B cell (primary cell): ENCODE measurements at regions not wholly inside any gene's neighbourhood (a gene's known extent, or its start where the extent isn't known, plus 50 kb on each side); places are given as distances from the start of the nearest gene placed in this dataset.

Experiments
- CTCF ChIP-seq: fragments of 200-600 bp; IDR thresholded peaks from one replicate; pipeline ENCODE4 v1.8.0; 2022; ENCODE audit warnings: antibody characterized with exemption, mild to moderate bottlenecking
- EZH2 ChIP-seq: IDR thresholded peaks from 2 replicates; pipeline ENCODE4 v1.6.1; 2012; ENCODE audit warnings: borderline replicate concordance, low read depth, mild to moderate bottlenecking, moderate library complexity, low read length; ENCODE audit not compliant: insufficient read depth, poor library complexity, severe bottlenecking

- TF ChIP-seq CTCF (no peak), EZH2 (no peak)
Observed at GRCh38 chr2:221657806-221658205, 85.7 kb upstream of the EPHA4 start.
